C4-2B (cell line): ENCODE measurements at regions not wholly inside any gene's neighbourhood (a gene's known extent, or its start where the extent isn't known, plus 50 kb on each side); places are given as distances from the start of the nearest gene placed in this dataset.

Experiments
- H3K27ac ChIP-seq: fragments of 450-650 bp; 2 replicates; pipeline ENCODE4 v1.5.1; 2017
- CTCF ChIP-seq: fragments of 450-650 bp; conservative IDR thresholded peaks from 2 replicates; pipeline ENCODE4 v1.5.1; 2017; ENCODE audit warnings: mild to moderate bottlenecking
- ZFX ChIP-seq: fragments of 450-650 bp; IDR thresholded peaks from 2 replicates; pipeline ENCODE4 v1.6.1; 2017

DNA sequence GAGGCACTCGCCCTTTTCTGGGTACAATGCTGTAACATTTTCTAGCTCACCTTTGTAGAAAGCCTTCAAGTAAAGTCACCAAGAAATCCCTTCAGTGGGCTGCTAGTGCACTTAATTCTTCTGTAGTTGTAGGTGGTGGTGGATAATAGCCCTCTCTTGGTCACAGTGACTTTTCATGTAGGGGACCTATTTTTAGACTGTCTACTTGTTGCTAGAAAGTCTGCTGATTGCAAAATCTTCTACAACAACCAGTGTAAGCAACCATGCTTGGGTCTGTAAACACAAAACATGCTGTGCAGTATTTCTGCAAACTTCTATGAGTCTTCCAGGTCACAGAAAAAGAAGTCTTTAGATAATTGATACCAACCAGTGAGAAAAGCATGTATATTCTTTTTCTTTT lies 55.6 kb downstream of the PBDC1 start:
- no peak overlapping the region for H3K27ac ChIP-seq
- no peak for TF ChIP-seq CTCF
- no peak for TF ChIP-seq ZFX

DNA sequence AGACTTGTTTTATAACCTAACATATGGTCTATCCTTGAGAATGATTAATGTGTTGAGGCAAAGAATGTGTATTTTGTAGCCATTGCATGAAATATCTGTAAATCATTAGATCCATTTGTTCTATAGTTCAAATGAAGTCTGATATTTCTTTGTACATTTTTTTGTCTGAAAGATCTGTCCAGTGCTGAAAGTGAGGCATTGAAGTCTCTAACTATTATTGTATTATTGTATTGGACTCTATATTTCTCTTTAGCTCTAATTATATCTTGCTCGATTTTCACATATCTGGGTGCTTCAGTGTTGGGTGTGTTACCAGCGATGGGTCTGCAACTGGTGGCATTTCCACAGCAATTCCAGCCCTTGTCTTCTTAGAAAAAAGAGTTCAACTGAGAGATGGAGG lies 76.0 kb downstream of the PBDC1 start:
- no peak overlapping the region for H3K27ac ChIP-seq
- TF ChIP-seq ZFX, result no peak
- no peak for TF ChIP-seq CTCF

DNA sequence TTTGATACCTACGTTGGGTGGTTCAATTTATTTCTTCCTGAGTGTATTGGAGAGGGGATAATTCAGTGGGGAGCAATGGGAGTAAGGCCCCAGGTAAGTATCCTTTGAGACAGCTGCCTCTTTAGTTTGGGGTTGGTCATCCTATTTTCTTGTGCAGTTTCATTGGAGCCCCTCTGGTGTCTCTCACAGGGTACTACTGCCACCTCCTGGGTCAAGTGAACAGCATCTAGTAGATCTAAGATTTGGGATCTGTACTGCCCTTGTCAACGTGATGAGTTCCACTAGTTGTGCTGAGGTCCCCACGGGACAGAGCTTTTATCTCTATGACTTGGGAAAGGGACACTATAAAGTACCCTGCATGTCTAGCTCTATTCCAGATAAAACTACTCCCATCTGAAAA lies 80.6 kb downstream of the PBDC1 start:
- no peak overlapping the region for H3K27ac ChIP-seq
- TF ChIP-seq ZFX, result no peak
- peak; percentile 24 for TF ChIP-seq CTCF

DNA sequence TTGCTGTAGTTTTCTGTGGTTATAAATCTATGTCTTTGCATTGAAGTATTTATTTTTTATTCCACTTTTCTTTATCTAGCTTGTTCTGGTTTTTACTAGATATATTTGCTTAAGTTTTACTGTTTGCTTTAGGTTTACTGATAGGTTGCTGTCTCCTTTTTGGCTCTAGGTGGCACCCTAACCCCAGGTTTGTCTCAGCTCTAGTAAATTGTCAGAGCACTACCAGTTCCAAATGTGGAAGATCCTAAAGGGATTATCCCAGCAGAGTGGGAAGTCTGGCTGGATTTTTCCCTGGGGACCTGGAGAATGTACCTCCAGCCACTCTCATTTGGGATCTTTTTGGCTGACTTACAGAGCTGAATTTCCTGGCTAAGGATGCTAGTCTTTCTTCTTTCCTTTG lies 106.1 kb downstream of the PBDC1 start:
- no peak overlapping the region for H3K27ac ChIP-seq

More for the DNA sequence above, 106.1 kb downstream of the PBDC1 start:
- TF ChIP-seq ZFX (no peak), CTCF (peak; percentile 70)
